GM23248 (cell line): ENCODE measurements at regions not wholly inside any gene's neighbourhood (a gene's known extent, or its start where the extent isn't known, plus 50 kb on each side); places are given as distances from the start of the nearest gene placed in this dataset.
"Not testable (repeated sequence)": the region's sequence is repeated elsewhere in the genome, so short reads cannot be mapped to it uniquely, and the experiment has no call there.

Experiments used
- EZH2 ChIP-seq: fragments of 200-600 bp; sonication (generic); IDR thresholded peaks from 2 replicates; pipeline ENCODE4 v1.6.1; 2018; ENCODE audit warnings: antibody characterized with exemption, mild to moderate bottlenecking; ENCODE audit not compliant: insufficient read depth, poor library complexity, severe bottlenecking
- EZH2phosphoT487 ChIP-seq: fragments of 200-600 bp; sonication (generic); IDR thresholded peaks from 2 replicates; pipeline ENCODE4 v1.6.1; 2018; ENCODE audit warnings: antibody characterized with exemption, moderate library complexity, mild to moderate bottlenecking, low read depth; ENCODE audit not compliant: insufficient read depth

- TF ChIP-seq EZH2phosphoT487, EZH2: not testable (repeated sequence)
Observed at GRCh38 chr16:25561723-25562122, 130.0 kb upstream of the HS3ST4 start.
